ENCODE measurements at regions not wholly inside any gene's neighbourhood (a gene's known extent, or its start where the extent isn't known, plus 50 kb on each side); places are given as distances from the start of the nearest gene placed in this dataset.

GRCh38 chr6:164068527-164068926 lies 654.0 kb downstream of the QKI start:
- DNase-seq (ENCODE audit: low spot score), result no peak
- no peak for TF ChIP-seq CTCF (IDR thresholded peaks at IDR 0.05; ENCODE audit: extremely low read depth, missing control alignments)

GRCh38 chr6:164066766-164067165 lies 652.2 kb downstream of the QKI start:
- TF ChIP-seq CTCF (IDR thresholded peaks at IDR 0.05; ENCODE audit: extremely low read depth, missing control alignments), result no peak
- DNase-seq (ENCODE audit: low spot score), result no peak

GRCh38 chr6:164066335-164066734 lies 651.8 kb downstream of the QKI start:
- no peak for TF ChIP-seq CTCF (IDR thresholded peaks at IDR 0.05; ENCODE audit: extremely low read depth, missing control alignments)
- no peak for DNase-seq (ENCODE audit: low spot score)

- DNase-seq (ENCODE audit: low spot score), result no peak
- TF ChIP-seq CTCF (IDR thresholded peaks at IDR 0.05; ENCODE audit: extremely low read depth, missing control alignments), result no peak
These were observed 648.8 kb downstream of the QKI start for GRCh38 chr6:164063346-164063745.

- TF ChIP-seq CTCF (IDR thresholded peaks at IDR 0.05; ENCODE audit: extremely low read depth, missing control alignments), result no peak
These were observed 648.4 kb downstream of the QKI start for GRCh38 chr6:164062872-164063271.

GRCh38 chr6:164057876-164058275 lies 643.4 kb downstream of the QKI start:
- no peak for TF ChIP-seq CTCF (IDR thresholded peaks at IDR 0.05; ENCODE audit: extremely low read depth, missing control alignments)
- DNase-seq (ENCODE audit: low spot score), result no peak

More at GRCh38 chr6:164062872-164063271, 648.4 kb downstream of the QKI start:
- no peak for DNase-seq (ENCODE audit: low spot score)

GRCh38 chr6:164051427-164051826 lies 636.9 kb downstream of the QKI start:
- DNase-seq (ENCODE audit: low spot score), result no peak
- TF ChIP-seq CTCF (IDR thresholded peaks at IDR 0.05; ENCODE audit: extremely low read depth, missing control alignments), result no peak

All from GM20000 (cell line).